Tibial nerve (tissue), 4 donors: ENCODE measurements at regions not wholly inside any gene's neighbourhood (a gene's known extent, or its start where the extent isn't known, plus 50 kb on each side); places are given as distances from the start of the nearest gene placed in this dataset.

Experiments used
- CTCF ChIP-seq, 5 experiments: fragments of 200-600 bp in 3 of 5; fragments of 450-650 bp in 2 of 5; sonication (generic) in 3 of 5; IDR thresholded peaks; one replicate each; pipeline ENCODE4 v1.5.1; 2016 to 2019; ENCODE audit warnings: antibody characterized with exemption in 5 of 5, mild to moderate bottlenecking in 3 of 5, moderate library complexity in 2 of 5
- EP300 ChIP-seq, 2 donors: sonication (generic); formaldehyde crosslinking; IDR thresholded peaks; one replicate each; pipeline ENCODE4 v1.6.1; 2017; ENCODE audit warnings: antibody characterized with exemption in 2 of 2, mild to moderate bottlenecking in 1 of 2

GRCh38 chr18:66235206-66235605, 368.7 kb downstream of the CDH19 start:
- TF ChIP-seq CTCF (IDR thresholded peaks at IDR 0.05): no peak
- TF ChIP-seq EP300 (IDR thresholded peaks at IDR 0.05): no peak
